ENCODE measurements at regions not wholly inside any gene's neighbourhood (a gene's known extent, or its start where the extent isn't known, plus 50 kb on each side); places are given as distances from the start of the nearest gene placed in this dataset.

DNA sequence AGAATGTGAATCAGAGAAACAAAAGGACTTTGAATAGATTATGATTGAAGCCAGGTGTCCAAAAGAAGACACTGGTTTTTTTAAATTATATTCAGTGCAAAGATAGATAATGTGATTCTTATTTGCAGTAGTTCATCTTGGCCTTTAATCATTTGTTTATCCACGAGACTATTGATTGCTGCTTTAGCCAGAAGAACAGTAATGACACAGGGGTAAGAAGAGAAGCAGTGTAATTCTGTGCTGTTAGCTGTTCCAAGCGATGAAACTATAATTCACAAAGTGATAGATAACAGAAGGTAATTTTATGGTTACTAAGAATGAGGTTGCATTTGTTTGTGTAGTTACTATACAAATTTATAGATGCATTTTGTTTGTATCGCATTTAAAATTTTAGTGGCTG, 311.6 kb downstream of the MZT1 start:
- H3K27me3 ChIP-seq (ENCODE audit: low read length) = no peaks in the 10 kb centered on the region
- H3K36me3 ChIP-seq (ENCODE audit: low read length) = no peaks in the 10 kb centered on the region
- H3K79me2 ChIP-seq (ENCODE audit: insufficient read depth, low read length) = no peaks in the 10 kb centered on the region
- H3K9ac ChIP-seq (ENCODE audit: low read length) = no peak overlapping the region
- no peaks in the 10 kb centered on the region for H3K9me2 ChIP-seq (replicated peaks; ENCODE audit: insufficient read depth, low read length)
- H3F3A ChIP-seq (ENCODE audit: insufficient read depth) = no peaks in the 10 kb centered on the region
- TF ChIP-seq, protein P1, sequence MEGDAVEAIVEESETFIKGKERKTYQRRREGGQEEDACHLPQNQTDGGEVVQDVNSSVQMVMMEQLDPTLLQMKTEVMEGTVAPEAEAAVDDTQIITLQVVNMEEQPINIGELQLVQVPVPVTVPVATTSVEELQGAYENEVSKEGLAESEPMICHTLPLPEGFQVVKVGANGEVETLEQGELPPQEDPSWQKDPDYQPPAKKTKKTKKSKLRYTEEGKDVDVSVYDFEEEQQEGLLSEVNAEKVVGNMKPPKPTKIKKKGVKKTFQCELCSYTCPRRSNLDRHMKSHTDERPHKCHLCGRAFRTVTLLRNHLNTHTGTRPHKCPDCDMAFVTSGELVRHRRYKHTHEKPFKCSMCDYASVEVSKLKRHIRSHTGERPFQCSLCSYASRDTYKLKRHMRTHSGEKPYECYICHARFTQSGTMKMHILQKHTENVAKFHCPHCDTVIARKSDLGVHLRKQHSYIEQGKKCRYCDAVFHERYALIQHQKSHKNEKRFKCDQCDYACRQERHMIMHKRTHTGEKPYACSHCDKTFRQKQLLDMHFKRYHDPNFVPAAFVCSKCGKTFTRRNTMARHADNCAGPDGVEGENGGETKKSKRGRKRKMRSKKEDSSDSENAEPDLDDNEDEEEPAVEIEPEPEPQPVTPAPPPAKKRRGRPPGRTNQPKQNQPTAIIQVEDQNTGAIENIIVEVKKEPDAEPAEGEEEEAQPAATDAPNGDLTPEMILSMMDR (IDR thresholded peaks at IDR 0.05; ENCODE audit: insufficient read depth, low read length, poor library complexity, severe bottlenecking) = no peak
- no peak for TF ChIP-seq EZH2phosphoT487 (conservative IDR thresholded peaks at IDR 0.05; ENCODE audit: low read length)
- no peak overlapping the region for H3K4me3 ChIP-seq (ENCODE audit: insufficient read depth, low read length, poor library complexity, severe bottlenecking)
- H4K20me1 ChIP-seq (ENCODE audit: low read depth, low read length) = no peaks in the 10 kb centered on the region
- no peak overlapping the region for H3K4me2 ChIP-seq (ENCODE audit: low read depth, low read length, poor library complexity, severe bottlenecking)
- no peak overlapping the region for H3K27ac ChIP-seq (ENCODE audit: low read depth, low read length)
- H3K9me3 ChIP-seq (ENCODE audit: insufficient read depth, low read length) = no peaks in the 10 kb centered on the region
- no peak overlapping the region for H2AFZ ChIP-seq (ENCODE audit: low read depth, low read length, severe bottlenecking)

DNA sequence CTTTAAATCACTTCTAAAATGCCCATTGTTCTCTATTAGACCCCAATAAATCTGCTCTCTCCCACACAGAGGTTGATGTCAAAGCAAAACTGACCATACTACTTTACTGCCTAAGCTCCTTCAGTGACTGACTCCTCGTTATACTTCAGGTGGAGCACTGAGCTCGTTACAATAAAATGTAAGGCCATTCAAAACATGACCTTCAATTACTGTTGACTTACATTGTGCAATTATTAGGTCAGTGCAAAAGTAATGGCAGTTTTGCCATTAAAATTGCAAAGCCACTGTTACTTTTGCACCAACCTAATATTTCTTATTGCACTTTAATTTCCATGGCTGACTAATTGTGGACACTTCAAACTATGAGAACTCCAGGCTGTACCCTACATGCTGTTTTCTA, 314.9 kb downstream of the MZT1 start:
- Histone ChIP-seq H3K4me2 (ENCODE audit: low read depth, low read length, poor library complexity, severe bottlenecking) (no peak overlapping the region), H3K9me3 (ENCODE audit: insufficient read depth, low read length) (no peaks in the 10 kb centered on the region), H3F3A (ENCODE audit: insufficient read depth) (no peaks in the 10 kb centered on the region), H3K9ac (ENCODE audit: low read length) (no peak overlapping the region), H3K9me2 (replicated peaks; ENCODE audit: insufficient read depth, low read length) (no peaks in the 10 kb centered on the region), H3K4me3 (ENCODE audit: insufficient read depth, low read length, poor library complexity, severe bottlenecking) (no peak overlapping the region), H3K27me3 (ENCODE audit: low read length) (no peaks in the 10 kb centered on the region), H3K36me3 (ENCODE audit: low read length) (no peaks in the 10 kb centered on the region), H3K79me2 (ENCODE audit: insufficient read depth, low read length) (no peaks in the 10 kb centered on the region), H2AFZ (ENCODE audit: low read depth, low read length, severe bottlenecking) (no peak overlapping the region), H3K27ac (ENCODE audit: low read depth, low read length) (no peak overlapping the region), H4K20me1 (ENCODE audit: low read depth, low read length) (no peaks in the 10 kb centered on the region)
- no peak for TF ChIP-seq EZH2phosphoT487 (conservative IDR thresholded peaks at IDR 0.05; ENCODE audit: low read length)
- TF ChIP-seq, protein P1 (IDR thresholded peaks at IDR 0.05; ENCODE audit: insufficient read depth, low read length, poor library complexity, severe bottlenecking) = no peak

DNA sequence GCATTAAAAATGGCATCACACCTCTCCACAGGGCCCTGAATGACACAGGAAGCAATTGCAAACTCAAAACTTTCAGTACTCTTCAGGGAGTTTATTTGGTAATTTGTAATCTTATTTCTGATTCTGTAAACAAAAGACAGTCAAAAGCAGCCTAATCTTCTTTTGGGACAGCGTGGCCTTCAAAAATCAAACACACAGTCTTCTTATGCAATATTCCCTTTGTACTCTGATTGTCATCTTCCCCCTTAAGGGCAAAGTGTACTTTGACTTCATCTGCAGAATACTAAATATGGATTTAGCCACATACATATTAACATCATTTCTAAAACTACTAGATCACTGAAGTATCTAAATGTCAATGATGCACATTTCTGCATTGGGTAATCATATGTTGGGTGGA, 322.0 kb downstream of the MZT1 start:
- Histone ChIP-seq H3K27ac (ENCODE audit: low read depth, low read length) (no peak overlapping the region), H3K4me3 (ENCODE audit: insufficient read depth, low read length, poor library complexity, severe bottlenecking) (no peak overlapping the region), H2AFZ (ENCODE audit: low read depth, low read length, severe bottlenecking) (no peak overlapping the region), H3K9me2 (replicated peaks; ENCODE audit: insufficient read depth, low read length) (no peaks in the 10 kb centered on the region), H3F3A (ENCODE audit: insufficient read depth) (no peaks in the 10 kb centered on the region), H3K4me2 (ENCODE audit: low read depth, low read length, poor library complexity, severe bottlenecking) (no peak overlapping the region), H3K79me2 (ENCODE audit: insufficient read depth, low read length) (no peaks in the 10 kb centered on the region), H3K36me3 (ENCODE audit: low read length) (no peaks in the 10 kb centered on the region), H3K27me3 (ENCODE audit: low read length) (no peaks in the 10 kb centered on the region), H3K9me3 (ENCODE audit: insufficient read depth, low read length) (no peaks in the 10 kb centered on the region), H4K20me1 (ENCODE audit: low read depth, low read length) (no peaks in the 10 kb centered on the region), H3K9ac (ENCODE audit: low read length) (no peak overlapping the region)
- TF ChIP-seq, protein P1 (IDR thresholded peaks at IDR 0.05; ENCODE audit: insufficient read depth, low read length, poor library complexity, severe bottlenecking) = no peak
- no peak for TF ChIP-seq EZH2phosphoT487 (conservative IDR thresholded peaks at IDR 0.05; ENCODE audit: low read length)

Measured in SU-DHL-6 (cell line).